Heart left ventricle (tissue), 16 donors: ENCODE measurements at regions not wholly inside any gene's neighbourhood (a gene's known extent, or its start where the extent isn't known, plus 50 kb on each side); places are given as distances from the start of the nearest gene placed in this dataset.

Source experiments
- ATAC-seq, 4 donors: fragments of 200-7000 bp; cut with Tn5 transposase; one replicate each; pipeline ENCODE4 v1.9.1; 2020 to 2022; ENCODE audit warnings: moderate library complexity in 4 of 4, mild to moderate bottlenecking in 3 of 4, moderate number of reproducible peaks in 1 of 4
- DNase-seq, 5 donors: peaks; one replicate each; pipeline ENCODE4 v3.0.0-alpha.2; 2020
- H3K27ac ChIP-seq, 12 donors: fragments of 200-600 bp; sonication (generic) in 4 of 12; one replicate each; pipeline versions ENCODE4 v1.5.0 to v1.8.0; 2016 to 2022; ENCODE audit warnings: mild to moderate bottlenecking in 2 of 12
- H3K27me3 ChIP-seq, 9 donors: fragments of 200-600 bp; sonication (generic) in 2 of 9; one replicate each; pipeline versions ENCODE4 v1.5.1 to v1.8.0; 2016 to 2022; ENCODE audit warnings: mild to moderate bottlenecking in 3 of 9
- H3K36me3 ChIP-seq, 9 donors: fragments of 200-600 bp; sonication (generic) in 2 of 9; one replicate each; pipeline versions ENCODE4 v1.5.0 to v1.8.0; 2018 to 2022; ENCODE audit warnings: mild to moderate bottlenecking in 2 of 9
- H3K4me1 ChIP-seq, 12 donors: fragments of 200-600 bp; sonication (generic) in 4 of 12; one replicate each; pipeline versions ENCODE4 v1.5.0 to v1.8.0; 2016 to 2022; ENCODE audit warnings: mild to moderate bottlenecking in 3 of 12
- H3K4me3 ChIP-seq, 12 donors: fragments of 200-600 bp; sonication (generic) in 4 of 12; one replicate each; pipeline versions ENCODE4 v1.5.0 to v1.8.0; 2017 to 2022; ENCODE audit warnings: mild to moderate bottlenecking in 9 of 12, moderate library complexity in 4 of 12
- H3K9me3 ChIP-seq, 12 donors: fragments of 200-600 bp; sonication (generic) in 4 of 12; one replicate each; pipeline versions ENCODE4 v1.5.0 to v1.8.0; 2016 to 2022; ENCODE audit warnings: mild to moderate bottlenecking in 1 of 12
- CTCF ChIP-seq, 12 donors: fragments of 200-600 bp; sonication (generic) in 4 of 12; IDR thresholded peaks; one replicate each; pipeline versions ENCODE4 v1.5.0 to v1.8.0; 2018 to 2022; ENCODE audit warnings: antibody characterized with exemption in 12 of 12, mild to moderate bottlenecking in 5 of 12
- POLR2A ChIP-seq, 2 donors: fragments of 450-650 bp; IDR thresholded peaks; one replicate each; pipeline ENCODE4 v1.6.1; 2017; ENCODE audit warnings: antibody characterized with exemption in 2 of 2, mild to moderate bottlenecking in 2 of 2, moderate library complexity in 2 of 2
- WGBS, 4 donors: extraction: QIAGEN DNeasy Blood & Tissue Kit in 2 of 4; methylation state at CpG; one replicate each; pipeline versions ENCODE4 v1.1.5 to v1.1.7; 2013 to 2018; 5-methylcytosine and 5-hydroxymethylcytosine counted together
- intact Hi-C, 10 donors: fragments of 100-400 bp; cut with DNase I; formaldehyde crosslinking; loops; one replicate each; pipeline versions ENCODE4 v1.11.1 to v1.14.2; 2022
- donor health status: ischemic (EF 13 %, LVEDD 7.1; RV severe dilation, severe dysfunction).
- donor health status: healthy with polysubstance abuse.
- donor health status: DM: no; HTN: yes; CAD: no.
- donor health status: DM: no; HTN: no; CAD: no.
- donor health status: ischemic (EF 25% LVEDD 6.9; RV normal size, moderate dysfunction).
- donor health status: ischemic (EF 25% LVEDD 5.7; RV mildly dilated, moderate dysfunction).
- donor health status: healthy.
- donor health status: DM: yes; HTN: yes; CAD: no.
- donor health status: ischemic (EF 35%, LVEDD 5.7; RV mildly dilated, moderate dysfunction).
- donor health status: nonischemic (EF 11% LVEDD 7.7; RV severe dilation, severe dysfunction).
- donor health status: DM: yes; HTN: yes; CAD: no.
- donor health status: PGD.
- donor health status: ischemic (EF 29% LVEDD 5.4; RV normal size, mild dysfunction).
- donor health status: nonischemic (EF 23%, LVEDD 6.1; RV moderate dilation, normal function).

DNA sequence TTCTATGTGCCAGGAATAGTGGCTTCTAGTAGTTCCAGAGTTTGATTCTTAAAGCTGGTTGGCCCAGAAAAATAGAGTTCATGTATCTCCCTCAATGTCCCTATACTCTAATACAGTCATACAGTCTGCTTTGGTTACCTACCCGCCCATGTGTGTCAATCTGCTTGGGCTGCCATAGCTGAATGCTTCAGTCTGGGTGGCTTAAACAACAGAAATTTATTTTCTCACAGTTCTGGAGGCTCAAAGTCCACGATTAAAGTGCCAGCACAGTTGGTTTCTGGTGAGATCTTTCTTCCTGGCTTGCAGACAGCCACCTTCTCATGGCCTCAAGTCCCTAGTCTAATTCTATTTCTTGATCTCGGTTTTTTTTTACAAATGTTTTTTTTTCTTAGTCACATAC is 1739.0 kb downstream of the MAT2B start:
- H3K36me3 ChIP-seq, result no peaks in the 10 kb centered on the region
- H3K4me1 ChIP-seq, result no peaks in the 10 kb centered on the region
- H3K27me3 ChIP-seq, result no peaks in the 10 kb centered on the region
- H3K27ac ChIP-seq, result no peak overlapping the region
- no peak for TF ChIP-seq POLR2A (IDR thresholded peaks at IDR 0.05)
- TF ChIP-seq CTCF (IDR thresholded peaks at IDR 0.05), result no peak
- H3K9me3 ChIP-seq, result no peaks in the 10 kb centered on the region
- ATAC-seq (no peak), DNase-seq (no peak)
- WGBS, 4 donors, result 45 to 72% (median 64%) methylated on average over 3 of the region's 3 CpGs
- H3K4me3 ChIP-seq, result no peak overlapping the region
- intact Hi-C loops, result no loop called here

- no peaks in the 10 kb centered on the region for H3K27me3 ChIP-seq
- DNase-seq, result no peak
- intact Hi-C loops, result no loop called here
- H3K36me3 ChIP-seq, result no peaks in the 10 kb centered on the region
- no peaks in the 10 kb centered on the region for H3K9me3 ChIP-seq
- no peak overlapping the region for H3K4me3 ChIP-seq
- WGBS, 4 donors, result 23 to 30% (median 27%) methylated on average over 6 of the region's 6 CpGs
- no peaks in the 10 kb centered on the region for H3K4me1 ChIP-seq
- TF ChIP-seq CTCF (IDR thresholded peaks at IDR 0.05), result no peak
- no peak for TF ChIP-seq POLR2A (IDR thresholded peaks at IDR 0.05)
- ATAC-seq, result no peak
- no peak overlapping the region for H3K27ac ChIP-seq
Observed at GRCh38 chr5:165258197-165258771, 1752.9 kb downstream of the MAT2B start.

GRCh38 chr5:165260426-165260825 is 1755.0 kb downstream of the MAT2B start:
- DNase-seq (no peak), ATAC-seq (no peak)
- Histone ChIP-seq H3K27me3 (no peaks in the 10 kb centered on the region), H3K36me3 (no peaks in the 10 kb centered on the region), H3K4me1 (no peaks in the 10 kb centered on the region), H3K27ac (no peak overlapping the region), H3K4me3 (no peak overlapping the region), H3K9me3 (no peaks in the 10 kb centered on the region)
- intact Hi-C loops, result no loop called here
- no peak for TF ChIP-seq CTCF (IDR thresholded peaks at IDR 0.05)
- TF ChIP-seq POLR2A (IDR thresholded peaks at IDR 0.05), result no peak

DNA sequence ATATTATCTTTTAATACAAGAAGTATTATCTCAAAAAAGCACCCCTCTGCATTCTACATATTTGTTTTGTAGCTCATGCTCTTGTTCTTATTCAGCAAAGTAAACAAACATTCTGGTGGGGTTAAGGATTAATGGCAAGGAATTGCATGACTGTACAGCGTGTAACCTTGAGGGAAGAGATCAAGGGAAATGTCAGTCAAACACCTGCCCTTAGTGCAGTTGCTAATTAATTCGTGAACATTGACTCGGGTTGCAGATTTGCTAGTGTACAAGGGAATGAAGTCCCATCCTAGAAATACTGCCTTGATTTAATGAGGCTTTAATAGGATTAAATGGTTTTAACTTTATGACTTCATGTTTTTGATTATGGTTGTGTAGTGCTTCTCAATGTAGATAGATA is 1758.1 kb downstream of the MAT2B start:
- 76 to 90% (median 84%) methylated on average over 3 of the region's 3 CpGs for WGBS, 4 donors
- H3K9me3 ChIP-seq, result no peaks in the 10 kb centered on the region
- no peaks in the 10 kb centered on the region for H3K4me1 ChIP-seq
- DNase-seq (no peak), ATAC-seq (no peak)
- H3K27ac ChIP-seq, result no peak overlapping the region
- H3K27me3 ChIP-seq, result no peaks in the 10 kb centered on the region
- intact Hi-C loops, result no loop called here
- H3K4me3 ChIP-seq, result no peak overlapping the region
- H3K36me3 ChIP-seq, result no peaks in the 10 kb centered on the region
- TF ChIP-seq POLR2A (IDR thresholded peaks at IDR 0.05) (no peak), CTCF (IDR thresholded peaks at IDR 0.05) (no peak)
